ENCODE measurements at regions not wholly inside any gene's neighbourhood (a gene's known extent, or its start where the extent isn't known, plus 50 kb on each side); places are given as distances from the start of the nearest gene placed in this dataset.

DNA sequence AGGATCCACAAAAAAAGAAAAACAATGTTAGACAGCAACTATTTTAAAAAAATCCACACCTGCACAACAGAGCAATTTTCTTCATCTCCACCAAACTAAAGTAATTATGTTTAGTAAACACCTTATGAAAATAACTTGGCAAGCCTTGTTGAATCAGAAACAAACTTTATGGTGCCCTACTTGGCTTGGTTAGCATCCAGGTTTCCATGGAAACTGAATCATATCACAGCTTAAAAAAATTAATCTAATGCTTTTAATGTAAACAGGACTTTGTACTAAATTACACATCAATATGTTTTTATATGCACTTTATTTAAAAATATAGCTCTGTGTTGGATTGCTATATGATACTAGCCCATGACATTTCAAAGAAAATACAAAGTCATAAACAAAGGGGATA lies 1882.4 kb downstream of the SUCLG1 start:
- TF ChIP-seq, protein P1, sequence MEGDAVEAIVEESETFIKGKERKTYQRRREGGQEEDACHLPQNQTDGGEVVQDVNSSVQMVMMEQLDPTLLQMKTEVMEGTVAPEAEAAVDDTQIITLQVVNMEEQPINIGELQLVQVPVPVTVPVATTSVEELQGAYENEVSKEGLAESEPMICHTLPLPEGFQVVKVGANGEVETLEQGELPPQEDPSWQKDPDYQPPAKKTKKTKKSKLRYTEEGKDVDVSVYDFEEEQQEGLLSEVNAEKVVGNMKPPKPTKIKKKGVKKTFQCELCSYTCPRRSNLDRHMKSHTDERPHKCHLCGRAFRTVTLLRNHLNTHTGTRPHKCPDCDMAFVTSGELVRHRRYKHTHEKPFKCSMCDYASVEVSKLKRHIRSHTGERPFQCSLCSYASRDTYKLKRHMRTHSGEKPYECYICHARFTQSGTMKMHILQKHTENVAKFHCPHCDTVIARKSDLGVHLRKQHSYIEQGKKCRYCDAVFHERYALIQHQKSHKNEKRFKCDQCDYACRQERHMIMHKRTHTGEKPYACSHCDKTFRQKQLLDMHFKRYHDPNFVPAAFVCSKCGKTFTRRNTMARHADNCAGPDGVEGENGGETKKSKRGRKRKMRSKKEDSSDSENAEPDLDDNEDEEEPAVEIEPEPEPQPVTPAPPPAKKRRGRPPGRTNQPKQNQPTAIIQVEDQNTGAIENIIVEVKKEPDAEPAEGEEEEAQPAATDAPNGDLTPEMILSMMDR (IDR thresholded peaks at IDR 0.05; ENCODE audit: low read depth, low read length, poor library complexity, severe bottlenecking): no peak
- no peak for TF ChIP-seq EZH2phosphoT487 (IDR thresholded peaks at IDR 0.05; ENCODE audit: borderline replicate concordance, low read length)

Measured in DOHH2 (cell line).